Adrenal gland (tissue), 5 donors: ENCODE measurements at regions not wholly inside any gene's neighbourhood (a gene's known extent, or its start where the extent isn't known, plus 50 kb on each side); places are given as distances from the start of the nearest gene placed in this dataset.

Experiments
- POLR2A ChIP-seq, 2 donors: fragments of 450-650 bp; IDR thresholded peaks; one replicate each; pipeline ENCODE4 v1.6.1; 2017; ENCODE audit warnings: antibody characterized with exemption in 2 of 2, mild to moderate bottlenecking in 2 of 2, moderate library complexity in 1 of 2
- TF ChIP-seq, protein P1 (sequence below), 6 experiments: fragments of 450-650 bp in 4 of 6; fragments of 200-600 bp in 2 of 6; sonication (generic) in 1 of 6; IDR thresholded peaks; 1 replicate in 5 of 6; 2 replicates in 1 of 6; pipeline versions ENCODE4 v1.5.1 to v1.8.0; 2016 to 2021; ENCODE audit warnings: antibody characterized with exemption in 6 of 6, mild to moderate bottlenecking in 2 of 6, moderate library complexity in 1 of 6
- donor health status: DM: no; HTN: no; CAD: no.

- TF ChIP-seq, protein P1, sequence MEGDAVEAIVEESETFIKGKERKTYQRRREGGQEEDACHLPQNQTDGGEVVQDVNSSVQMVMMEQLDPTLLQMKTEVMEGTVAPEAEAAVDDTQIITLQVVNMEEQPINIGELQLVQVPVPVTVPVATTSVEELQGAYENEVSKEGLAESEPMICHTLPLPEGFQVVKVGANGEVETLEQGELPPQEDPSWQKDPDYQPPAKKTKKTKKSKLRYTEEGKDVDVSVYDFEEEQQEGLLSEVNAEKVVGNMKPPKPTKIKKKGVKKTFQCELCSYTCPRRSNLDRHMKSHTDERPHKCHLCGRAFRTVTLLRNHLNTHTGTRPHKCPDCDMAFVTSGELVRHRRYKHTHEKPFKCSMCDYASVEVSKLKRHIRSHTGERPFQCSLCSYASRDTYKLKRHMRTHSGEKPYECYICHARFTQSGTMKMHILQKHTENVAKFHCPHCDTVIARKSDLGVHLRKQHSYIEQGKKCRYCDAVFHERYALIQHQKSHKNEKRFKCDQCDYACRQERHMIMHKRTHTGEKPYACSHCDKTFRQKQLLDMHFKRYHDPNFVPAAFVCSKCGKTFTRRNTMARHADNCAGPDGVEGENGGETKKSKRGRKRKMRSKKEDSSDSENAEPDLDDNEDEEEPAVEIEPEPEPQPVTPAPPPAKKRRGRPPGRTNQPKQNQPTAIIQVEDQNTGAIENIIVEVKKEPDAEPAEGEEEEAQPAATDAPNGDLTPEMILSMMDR (IDR thresholded peaks at IDR 0.05): no peak
- TF ChIP-seq POLR2A (IDR thresholded peaks at IDR 0.05): no peak
Observed at GRCh38 chr3:18190646-18191045, 234.5 kb downstream of the SATB1 start.
